Stimulated activated CD8-positive, alpha-beta memory T cell treated with anti-CD3 and anti-CD28 coated beads, Interleukin-15, amount 100 ng/mL, for 48 hours (primary cell): ENCODE measurements at regions not wholly inside any gene's neighbourhood (a gene's known extent, or its start where the extent isn't known, plus 50 kb on each side); places are given as distances from the start of the nearest gene placed in this dataset.

Experiments used
- DNase-seq, 2 donors: peaks; one replicate each; pipeline ENCODE4 v3.0.0-alpha.2; 2020; ENCODE audit warnings: low read depth in 2 of 2

GRCh38 chr14:96979611-96980074, 182.5 kb downstream of the VRK1 start:
- no peak for DNase-seq

- DNase-seq: no peak
These were observed 183.7 kb downstream of the VRK1 start for GRCh38 chr14:96980835-96981234.

- no peak for DNase-seq
These were observed 189.3 kb downstream of the VRK1 start for GRCh38 chr14:96986256-96987085.

GRCh38 chr14:96987086-96987474, 189.9 kb downstream of the VRK1 start:
- no peak for DNase-seq

GRCh38 chr14:96987771-96988170, 190.6 kb downstream of the VRK1 start:
- no peak for DNase-seq

GRCh38 chr14:96989306-96989705, 192.1 kb downstream of the VRK1 start:
- DNase-seq: no peak

GRCh38 chr14:96991226-96991625, 194.0 kb downstream of the VRK1 start:
- DNase-seq: no peak

GRCh38 chr14:96994999-96995398, 197.8 kb downstream of the VRK1 start:
- no peak for DNase-seq

- no peak for DNase-seq
These were observed 200.1 kb downstream of the VRK1 start for GRCh38 chr14:96997269-96997668.

GRCh38 chr14:96997996-96998395, 200.8 kb downstream of the VRK1 start:
- DNase-seq: no peak

- no peak for DNase-seq
These were observed 202.5 kb downstream of the VRK1 start for GRCh38 chr14:96999654-97000155.

GRCh38 chr14:97002454-97002853, 205.3 kb downstream of the VRK1 start:
- DNase-seq: no peak

- no peak for DNase-seq
These were observed 208.8 kb downstream of the VRK1 start for GRCh38 chr14:97005934-97006333.

- DNase-seq: no peak
These were observed 213.4 kb downstream of the VRK1 start for GRCh38 chr14:97010491-97011160.

GRCh38 chr14:97013878-97014277, 216.7 kb downstream of the VRK1 start:
- no peak for DNase-seq

- no peak for DNase-seq
These were observed 223.8 kb downstream of the VRK1 start for GRCh38 chr14:97021001-97021400.

- no peak for DNase-seq
These were observed 224.5 kb downstream of the VRK1 start for GRCh38 chr14:97021571-97022168.

- DNase-seq: no peak
These were observed 225.6 kb downstream of the VRK1 start for GRCh38 chr14:97022741-97023140.

- no peak for DNase-seq
These were observed 226.7 kb downstream of the VRK1 start for GRCh38 chr14:97023871-97024270.

- no peak for DNase-seq
These were observed 227.1 kb downstream of the VRK1 start for GRCh38 chr14:97024300-97024699.

- DNase-seq: no peak
These were observed 228.5 kb downstream of the VRK1 start for GRCh38 chr14:97025722-97026121.

GRCh38 chr14:97027256-97027999, 230.2 kb downstream of the VRK1 start:
- DNase-seq: no peak
